GM18507 (cell line): ENCODE measurements at regions not wholly inside any gene's neighbourhood (a gene's known extent, or its start where the extent isn't known, plus 50 kb on each side); places are given as distances from the start of the nearest gene placed in this dataset.

ENCODE experiments used
- DNase-seq: peaks from one replicate; pipeline ENCODE4 v3.0.0; 2011; ENCODE audit warnings: low read depth; ENCODE audit not compliant: insufficient read length; ENCODE audit errors: extremely low spot score
- FAIRE-seq: peaks from 2 replicates; lab custom pipeline; 2011; peaks lifted over from hg19 to GRCh38; lab: Jason Lieb, UNC

- DNase-seq (no peak), FAIRE-seq (no peak)
Measured at GRCh38 chr9:134985451-134985850, 67.7 kb upstream of the FCN1 start.

GRCh38 chr9:134986957-134987356 lies 69.2 kb upstream of the FCN1 start:
- DNase-seq (no peak), FAIRE-seq (no peak)

- DNase-seq (no peak), FAIRE-seq (no peak)
Measured at GRCh38 chr9:134987376-134987775, 69.7 kb upstream of the FCN1 start.

DNA sequence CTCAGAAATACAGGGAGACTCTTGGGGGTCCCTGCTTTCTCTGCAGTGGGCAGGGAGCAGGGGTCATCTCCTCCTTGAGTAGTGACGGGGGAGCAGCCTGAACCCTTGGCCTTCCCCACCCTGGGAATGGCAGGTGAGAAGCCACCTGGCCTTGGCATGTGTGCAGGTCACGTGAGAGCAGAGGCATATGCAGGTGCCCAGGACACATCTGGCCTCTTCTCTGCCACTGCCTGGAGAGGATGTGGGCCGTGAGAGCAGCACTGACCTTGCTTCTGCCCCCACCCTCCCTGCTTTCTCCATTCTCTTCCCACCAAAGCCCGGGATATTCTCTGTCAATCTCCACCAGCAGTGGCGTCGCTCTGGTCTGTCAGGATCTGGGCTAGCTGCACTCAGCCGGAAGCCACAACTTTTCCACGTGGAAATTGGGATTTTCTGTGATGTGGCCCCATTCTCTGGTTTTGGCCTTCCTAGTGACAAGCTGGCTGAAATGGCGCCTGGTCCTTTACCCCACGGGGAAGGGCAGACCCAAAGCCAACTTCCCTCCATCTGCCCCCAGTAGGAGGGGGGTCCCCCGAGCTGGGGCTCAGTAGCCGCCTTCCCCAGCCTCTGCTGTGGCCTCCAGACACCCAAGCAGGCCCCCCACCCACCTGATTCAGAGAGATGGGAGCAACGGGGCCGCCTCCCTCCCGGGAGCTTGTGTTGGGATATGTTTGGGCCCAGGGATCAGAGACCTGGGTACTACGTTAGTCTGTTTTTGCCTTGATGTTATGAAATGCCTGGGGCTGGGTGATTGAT lies 70.4 kb upstream of the FCN1 start:
- FAIRE-seq = no peak
- no peak for DNase-seq

GRCh38 chr9:134988706-134989105 lies 71.0 kb upstream of the FCN1 start:
- FAIRE-seq (no peak), DNase-seq (no peak)

DNA sequence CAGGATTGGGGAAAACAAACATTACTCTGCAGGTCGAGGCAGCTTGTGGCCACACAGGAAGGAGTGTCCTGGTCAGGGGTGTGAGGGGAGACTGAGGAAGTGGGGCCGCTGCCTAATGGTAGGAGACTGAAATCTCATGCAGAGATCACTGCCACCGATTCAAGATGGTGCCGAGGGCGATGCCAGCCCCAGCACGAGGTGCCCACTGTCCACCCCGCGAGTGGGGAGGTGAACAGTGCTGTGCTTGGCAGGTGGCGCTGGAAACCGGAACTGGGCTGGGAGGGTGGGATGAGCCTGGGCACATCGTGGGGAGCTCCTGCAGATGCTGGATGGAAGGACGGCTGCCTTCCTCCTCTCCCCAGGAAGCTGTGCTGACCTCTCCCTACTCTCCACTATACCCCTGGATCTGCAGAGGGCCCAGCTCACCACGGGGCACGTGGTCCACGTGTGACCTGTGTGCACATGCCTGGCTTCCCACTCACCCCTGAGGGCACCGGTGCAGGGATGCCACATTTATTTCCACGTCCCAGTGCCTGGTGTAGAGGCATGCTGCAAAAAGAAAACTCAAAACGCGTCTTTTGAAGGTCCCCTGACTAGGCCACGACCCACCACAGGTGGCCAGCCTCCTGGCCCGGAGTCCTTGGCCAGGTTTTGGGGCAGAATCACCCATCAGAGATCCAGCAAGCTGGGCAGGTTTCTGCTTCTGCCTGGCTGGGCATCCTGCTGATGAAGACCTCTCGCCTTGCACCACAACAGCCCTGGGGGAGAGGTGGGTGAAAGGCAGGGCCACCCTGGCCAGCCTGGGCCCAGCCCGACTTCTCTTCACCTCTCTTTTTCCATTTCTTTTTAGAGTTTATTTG lies 71.7 kb upstream of the FCN1 start:
- FAIRE-seq (no peak), DNase-seq (no peak)

DNA sequence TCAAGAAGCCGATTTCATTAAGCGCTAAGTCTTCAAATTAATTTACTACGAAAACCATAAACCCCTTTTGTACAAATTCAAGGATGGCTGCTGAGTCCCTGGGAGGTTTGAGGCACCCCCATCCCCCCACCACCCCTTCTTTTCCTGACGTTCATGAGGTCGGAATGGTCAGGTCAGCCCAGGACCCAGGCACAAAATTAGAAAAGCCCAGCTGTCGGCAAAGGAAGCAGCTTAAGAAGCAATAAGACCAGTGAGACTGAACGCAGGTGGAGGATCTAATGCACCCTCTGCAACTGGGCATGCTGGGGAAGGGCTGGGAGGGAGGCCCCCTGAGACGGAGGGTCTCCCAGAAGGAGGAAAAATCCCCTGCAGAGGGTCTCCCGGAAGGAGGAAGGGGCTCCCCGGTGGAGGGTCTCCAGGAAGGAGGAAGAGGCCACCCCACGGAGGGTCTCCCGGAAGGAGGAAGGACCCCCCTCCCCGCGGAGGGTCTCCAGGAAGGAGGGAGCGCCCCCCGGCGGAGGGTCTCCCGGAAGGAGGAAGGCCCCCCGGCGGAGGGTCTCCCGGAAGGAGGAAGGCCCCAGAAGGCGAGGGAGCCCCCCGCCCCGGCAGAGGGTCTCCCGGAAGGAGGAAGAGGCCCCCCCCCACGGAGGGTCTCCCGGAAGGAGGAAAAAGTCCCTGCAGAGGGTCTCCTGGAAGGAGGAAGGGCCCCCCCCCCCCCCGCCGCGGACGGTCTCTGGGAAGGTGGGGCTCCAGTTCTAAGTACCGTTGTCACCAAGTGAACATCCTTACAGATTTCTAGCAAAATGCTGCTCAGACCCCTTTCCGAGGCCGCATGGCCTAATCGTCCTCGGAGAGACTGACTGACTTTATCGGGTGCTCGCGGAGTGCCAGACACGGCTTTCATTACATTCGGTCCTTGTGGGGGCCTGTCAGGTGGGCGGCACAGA lies 74.4 kb upstream of the FCN1 start:
- no peak for DNase-seq
- FAIRE-seq = no peak

DNA sequence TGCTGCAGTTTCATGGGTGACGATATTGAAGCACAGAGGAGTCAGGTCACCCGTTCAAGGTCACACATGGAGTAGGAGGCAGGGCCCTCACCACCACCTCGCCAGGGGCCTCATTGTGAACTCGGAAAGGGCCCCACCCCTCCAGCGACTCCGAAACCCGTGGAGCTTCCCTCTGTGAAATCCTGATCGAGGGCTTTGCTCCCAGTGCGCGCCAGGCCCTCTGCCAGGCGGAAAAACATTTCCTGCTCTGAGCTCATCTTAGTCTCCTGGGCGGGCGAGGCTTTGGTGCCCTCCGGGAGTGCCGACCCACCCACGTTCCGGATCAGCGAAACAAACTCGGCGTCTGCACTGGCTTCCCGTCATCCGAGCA lies 75.0 kb upstream of the FCN1 start:
- no peak for DNase-seq
- FAIRE-seq = no peak

DNA sequence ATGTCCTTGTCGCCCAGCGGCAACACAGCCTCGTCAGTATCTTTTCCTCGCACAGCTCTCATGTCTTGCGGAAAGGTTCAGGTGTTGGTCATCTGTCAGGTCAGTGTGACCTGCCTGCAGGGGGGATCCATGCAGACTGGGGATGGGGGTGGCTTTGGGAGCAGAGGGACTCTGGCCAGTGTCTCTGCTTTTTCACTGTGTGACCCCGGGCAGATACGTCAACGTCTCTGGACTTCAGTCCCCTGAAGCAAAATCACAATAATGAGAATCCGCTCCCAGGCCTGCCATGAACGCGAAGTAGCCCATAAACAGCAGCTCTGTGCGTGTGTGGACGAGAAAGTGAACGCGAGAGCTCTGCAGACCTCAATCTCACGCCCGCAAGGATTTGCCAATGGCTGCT lies 75.7 kb upstream of the FCN1 start:
- DNase-seq (no peak), FAIRE-seq (no peak)

GRCh38 chr9:134993996-134994720 lies 76.4 kb upstream of the FCN1 start:
- FAIRE-seq = no peak

GRCh38 chr9:134994926-134995791 lies 77.4 kb upstream of the FCN1 start:
- FAIRE-seq (no peak), DNase-seq (no peak)

More at GRCh38 chr9:134993996-134994720, 76.4 kb upstream of the FCN1 start:
- no peak for DNase-seq

DNA sequence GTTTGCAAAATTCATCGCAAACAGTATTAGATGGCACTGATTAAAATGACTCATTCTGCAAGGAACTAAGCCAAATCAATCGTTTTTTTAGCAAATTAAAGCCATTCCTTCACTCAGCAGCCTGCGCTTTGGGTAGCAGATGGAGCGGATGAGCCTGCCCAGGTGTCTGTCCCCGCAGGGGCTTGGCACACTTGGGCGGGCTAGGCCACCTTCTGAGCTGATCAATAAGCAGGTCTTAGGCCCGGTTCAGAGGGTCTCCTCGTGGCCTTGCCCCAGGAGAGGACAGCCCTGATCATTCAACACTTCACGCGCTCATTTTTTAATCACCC lies 78.0 kb upstream of the FCN1 start:
- FAIRE-seq = no peak
- no peak for DNase-seq

DNA sequence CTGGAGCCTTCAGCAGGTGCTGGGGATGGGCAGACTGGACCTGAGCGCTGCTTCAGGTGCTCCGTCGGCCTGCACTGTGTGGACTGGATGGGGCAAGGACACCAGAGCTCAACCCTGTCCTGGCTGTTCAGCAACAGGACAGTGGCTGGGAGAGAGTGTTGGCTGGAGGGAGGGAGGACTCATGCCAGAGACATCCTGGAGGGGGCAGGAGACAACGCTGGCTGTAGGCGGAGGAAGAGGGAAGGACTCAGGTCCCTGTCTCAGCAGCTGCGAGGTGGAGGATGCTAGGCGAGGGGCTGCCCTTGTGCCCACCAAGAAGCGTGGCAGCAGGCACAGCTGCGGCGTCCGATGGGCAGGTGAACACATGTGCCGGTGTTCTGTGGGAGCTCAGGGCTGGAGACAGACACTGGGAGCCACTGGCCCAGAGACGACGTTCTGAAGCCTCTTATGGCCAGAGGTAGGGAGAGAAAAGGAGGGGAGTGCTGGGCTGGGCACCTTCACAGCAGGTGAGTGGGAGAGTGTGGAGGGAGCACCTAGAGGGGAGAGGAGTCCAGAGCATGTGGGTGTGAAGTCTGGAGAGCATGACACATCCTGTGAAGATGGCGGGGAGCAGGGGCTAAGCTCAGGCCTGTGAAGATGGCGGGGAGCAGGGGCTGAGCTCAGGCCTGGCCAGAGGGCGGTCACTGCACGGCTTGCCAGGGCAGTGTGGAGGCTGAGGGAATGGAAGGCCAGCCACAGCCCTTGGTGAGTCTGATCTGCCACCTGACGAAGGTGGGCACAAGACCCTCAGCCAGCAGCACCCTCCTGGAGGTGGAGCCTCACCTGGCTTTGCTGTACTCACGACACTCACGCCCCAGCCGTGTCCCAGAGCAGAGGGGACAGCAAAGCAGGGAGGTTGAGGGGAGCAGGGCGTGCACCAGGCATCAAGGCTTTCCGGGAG lies 79.1 kb upstream of the FCN1 start:
- FAIRE-seq (no peak), DNase-seq (no peak)

GRCh38 chr9:135000647-135001245 lies 83.0 kb upstream of the FCN1 start:
- DNase-seq = no peak
- FAIRE-seq = no peak

DNA sequence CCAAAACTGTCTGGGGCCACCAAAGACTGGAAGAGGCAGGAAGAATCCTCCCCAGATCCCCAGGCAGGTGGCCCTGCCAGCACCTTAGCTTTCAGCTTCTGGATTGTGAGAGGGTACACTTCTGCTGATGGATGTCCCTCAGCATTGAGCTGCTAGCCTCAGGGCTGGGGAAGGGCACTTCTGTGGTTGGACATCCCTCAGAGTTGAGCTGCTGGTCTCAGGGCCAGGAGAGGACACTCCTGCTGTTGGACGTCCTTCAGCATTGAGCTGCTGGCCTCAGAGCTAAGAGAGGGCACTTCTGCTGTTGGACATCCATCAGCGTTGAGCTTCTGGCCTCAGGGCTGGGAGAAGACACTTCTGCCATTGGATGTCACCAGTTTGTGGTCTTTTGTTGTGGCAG lies 83.8 kb upstream of the FCN1 start:
- FAIRE-seq (no peak), DNase-seq (no peak)

GRCh38 chr9:135002336-135002735 lies 84.6 kb upstream of the FCN1 start:
- no peak for FAIRE-seq

GRCh38 chr9:135002802-135003201 lies 84.7 kb upstream of the OLFM1 start:
- DNase-seq = no peak

More at GRCh38 chr9:135002336-135002735, 84.6 kb upstream of the FCN1 start:
- no peak for DNase-seq

More at GRCh38 chr9:135002802-135003201, 84.7 kb upstream of the OLFM1 start:
- no peak for FAIRE-seq
